Upper lobe of left lung (tissue), 6 donors: ENCODE measurements at regions not wholly inside any gene's neighbourhood (a gene's known extent, or its start where the extent isn't known, plus 50 kb on each side); places are given as distances from the start of the nearest gene placed in this dataset.
A peak's percentile ranks its signal among the peaks of the same experiment; 100 is the strongest.

Experiments
- ATAC-seq, 2 donors: fragments of 200-7000 bp; cut with Tn5 transposase; one replicate each; pipeline ENCODE4 v1.9.1; 2022; ENCODE audit warnings: mild to moderate bottlenecking in 2 of 2, moderate library complexity in 2 of 2; ENCODE audit not compliant: low FRiP score in 2 of 2
- DNase-seq, 2 donors: peaks; one replicate each; pipeline ENCODE4 v3.0.0-alpha.2; 2019 to 2020
- H3K27ac ChIP-seq, 4 donors: fragments of 200-600 bp; sonication (generic); one replicate each; pipeline ENCODE4 v1.5.1; 2016 to 2019
- H3K27me3 ChIP-seq, 4 donors: fragments of 200-600 bp; sonication (generic); one replicate each; pipeline ENCODE4 v1.5.1; 2017 to 2019
- H3K36me3 ChIP-seq, 4 donors: fragments of 200-600 bp; sonication (generic); one replicate each; pipeline ENCODE4 v1.5.1; 2016 to 2019
- H3K4me1 ChIP-seq, 4 donors: fragments of 200-600 bp; sonication (generic); one replicate each; pipeline ENCODE4 v1.5.1; 2018 to 2019
- H3K4me3 ChIP-seq, 4 donors: fragments of 200-600 bp; sonication (generic); one replicate each; pipeline ENCODE4 v1.5.1; 2017 to 2019; ENCODE audit warnings: mild to moderate bottlenecking in 2 of 4, moderate library complexity in 1 of 4
- H3K9me3 ChIP-seq, 4 donors: fragments of 200-600 bp; sonication (generic); one replicate each; pipeline ENCODE4 v1.5.1; 2018 to 2019
- CTCF ChIP-seq, 6 experiments: fragments of 450-650 bp in 4 of 6; fragments of 200-600 bp in 2 of 6; sonication (generic) in 2 of 6; IDR thresholded peaks; one replicate each; pipeline ENCODE4 v1.5.1; 2016 to 2019; ENCODE audit warnings: antibody characterized with exemption in 6 of 6
- EP300 ChIP-seq, 4 donors: sonication (generic); formaldehyde crosslinking; IDR thresholded peaks; one replicate each; pipeline ENCODE4 v1.5.1; 2017; ENCODE audit warnings: antibody characterized with exemption in 4 of 4, control low read depth in 2 of 4
- POLR2A ChIP-seq, 4 donors: fragments of 450-650 bp; IDR thresholded peaks; one replicate each; pipeline ENCODE4 v1.5.1; 2016 to 2017; ENCODE audit warnings: antibody characterized with exemption in 4 of 4, mild to moderate bottlenecking in 2 of 4
- POLR2AphosphoS5 ChIP-seq, 2 donors: sonication (generic); formaldehyde crosslinking; IDR thresholded peaks; one replicate each; pipeline ENCODE4 v1.5.1; 2017; ENCODE audit warnings: antibody characterized with exemption in 2 of 2
- WGBS, 2 donors: methylation state at CpG; one replicate each; pipeline ENCODE4 v1.1.5; 2017 to 2018; 5-methylcytosine and 5-hydroxymethylcytosine counted together
- donor health status: DM: no; HTN: no; CAD: no; lungs with moderate emphysema.
- donor health status: DM: no; HTN: yes; CAD: no; lungs with severe emphysema.

- TF ChIP-seq EP300 (IDR thresholded peaks at IDR 0.05), result no peak
- no peak for TF ChIP-seq CTCF (IDR thresholded peaks at IDR 0.05)
- no peak for TF ChIP-seq POLR2AphosphoS5 (IDR thresholded peaks at IDR 0.05)
- no peak for TF ChIP-seq POLR2A (IDR thresholded peaks at IDR 0.05)
- H3K27ac ChIP-seq, result no peak overlapping the region
- ATAC-seq, result no peak
Measured at GRCh38 chr10:110394898-110395297, 90.2 kb upstream of the SMNDC1 start.

GRCh38 chr10:110395350-110396283, 90.9 kb upstream of the SMNDC1 start:
- H3K9me3 ChIP-seq, result no peaks in the 10 kb centered on the region
- whole genome bisulfite sequencing, 2 donors, result 27 to 65% methylated on average over 8 to 11 of the region's 11 CpGs
- no peak overlapping the region for H3K4me3 ChIP-seq
- H3K27me3 ChIP-seq, result no peaks in the 10 kb centered on the region
- H3K4me1 ChIP-seq, result peaks cover 25 to 32% (median 29%) of the 10 kb centered on the region in 4 donors
- H3K36me3 ChIP-seq, result no peaks in the 10 kb centered on the region
- H3K27ac ChIP-seq, result peak overlapping the region; percentile 18 to 43 (median 26)
- DNase-seq (peak in 1 of 2 donors; percentile 79), ATAC-seq (peak; percentile 22 to 58)
- TF ChIP-seq EP300 (IDR thresholded peaks at IDR 0.05), result peak in 3 of 4 donors; percentile 2 to 85 (median 32)
- TF ChIP-seq CTCF (IDR thresholded peaks at IDR 0.05), result no peak
- no peak for TF ChIP-seq POLR2A (IDR thresholded peaks at IDR 0.05)
- TF ChIP-seq POLR2AphosphoS5 (IDR thresholded peaks at IDR 0.05), result peak; percentile 36 to 52

More at GRCh38 chr10:110394898-110395297, 90.2 kb upstream of the SMNDC1 start:
- WGBS, 2 donors, result 97 to 100% methylated on average over 6 of the region's 6 CpGs
- Histone ChIP-seq H3K4me1 (peaks cover 25 to 30% (median 28%) of the 10 kb centered on the region in 4 donors), H3K27me3 (no peaks in the 10 kb centered on the region), H3K36me3 (no peaks in the 10 kb centered on the region), H3K9me3 (no peaks in the 10 kb centered on the region), H3K4me3 (no peak overlapping the region)
- no peak for DNase-seq

GRCh38 chr10:110396284-110396651, 91.5 kb upstream of the SMNDC1 start:
- no peak for ATAC-seq
- Histone ChIP-seq H3K4me1 (peaks cover 25 to 32% (median 29%) of the 10 kb centered on the region in 4 donors), H3K36me3 (no peaks in the 10 kb centered on the region), H3K4me3 (no peak overlapping the region), H3K9me3 (no peaks in the 10 kb centered on the region), H3K27me3 (no peaks in the 10 kb centered on the region), H3K27ac (peak overlapping the region; percentile 18 to 43 (median 26))
- TF ChIP-seq POLR2AphosphoS5 (IDR thresholded peaks at IDR 0.05) (no peak), POLR2A (IDR thresholded peaks at IDR 0.05) (no peak), CTCF (IDR thresholded peaks at IDR 0.05) (no peak), EP300 (IDR thresholded peaks at IDR 0.05) (no peak)
- DNase-seq, result no peak
- WGBS, 2 donors, result 100% methylated on average over 1 of the region's 1 CpG

- Histone ChIP-seq H3K9me3 (no peaks in the 10 kb centered on the region), H3K27ac (peak overlapping the region in 2 of 4 donors; percentile 19 to 59), H3K4me1 (peaks cover 21 to 29% (median 25%) of the 10 kb centered on the region in 4 donors), H3K36me3 (no peaks in the 10 kb centered on the region), H3K27me3 (no peaks in the 10 kb centered on the region), H3K4me3 (no peak overlapping the region)
- WGBS, 2 donors, result 87 to 97% methylated on average over 3 of the region's 3 CpGs
- TF ChIP-seq EP300 (IDR thresholded peaks at IDR 0.05), result no peak
- no peak for ATAC-seq
- DNase-seq, result no peak
Measured at GRCh38 chr10:110397856-110398255, 93.1 kb upstream of the SMNDC1 start.

GRCh38 chr10:110398419-110399105, 93.8 kb upstream of the SMNDC1 start:
- no peaks in the 10 kb centered on the region for H3K9me3 ChIP-seq
- DNase-seq, result peak in 1 of 2 donors; percentile 80
- TF ChIP-seq CTCF (IDR thresholded peaks at IDR 0.05) (no peak), POLR2A (IDR thresholded peaks at IDR 0.05) (no peak), POLR2AphosphoS5 (IDR thresholded peaks at IDR 0.05) (peak; percentile 25 to 68), EP300 (IDR thresholded peaks at IDR 0.05) (peak in 2 of 4 donors; percentile 43 to 44)
- H3K4me1 ChIP-seq, result peaks cover 15 to 24% (median 20%) of the 10 kb centered on the region in 4 donors
- H3K36me3 ChIP-seq, result no peaks in the 10 kb centered on the region
- ATAC-seq, result peak; percentile 76 to 82
- no peaks in the 10 kb centered on the region for H3K27me3 ChIP-seq
- no peak overlapping the region for H3K4me3 ChIP-seq
- peak overlapping the region in 3 of 4 donors; percentile 58 to 61 (median 59) for H3K27ac ChIP-seq
- 53 to 54% methylated on average over 9 of the region's 9 CpGs for WGBS, 2 donors
